Gastrocnemius medialis (tissue), 4 donors: ENCODE measurements at regions not wholly inside any gene's neighbourhood (a gene's known extent, or its start where the extent isn't known, plus 50 kb on each side); places are given as distances from the start of the nearest gene placed in this dataset.

Experiments used
- POLR2A ChIP-seq, 2 donors: fragments of 450-650 bp; IDR thresholded peaks; one replicate each; pipeline ENCODE4 v1.6.1; 2017; ENCODE audit warnings: antibody characterized with exemption in 2 of 2, mild to moderate bottlenecking in 2 of 2, moderate library complexity in 2 of 2
- TF ChIP-seq, protein P1 (sequence below), 5 experiments: fragments of 450-650 bp in 3 of 5; fragments of 200-600 bp in 2 of 5; sonication (generic) in 2 of 5; IDR thresholded peaks in 4 of 5; conservative IDR thresholded peaks in 1 of 5; 1 replicate in 4 of 5; 2 replicates in 1 of 5; pipeline ENCODE4 v1.5.1; 2016 to 2019; ENCODE audit warnings: antibody characterized with exemption in 5 of 5, mild to moderate bottlenecking in 3 of 5, moderate library complexity in 3 of 5

- TF ChIP-seq, protein P1, sequence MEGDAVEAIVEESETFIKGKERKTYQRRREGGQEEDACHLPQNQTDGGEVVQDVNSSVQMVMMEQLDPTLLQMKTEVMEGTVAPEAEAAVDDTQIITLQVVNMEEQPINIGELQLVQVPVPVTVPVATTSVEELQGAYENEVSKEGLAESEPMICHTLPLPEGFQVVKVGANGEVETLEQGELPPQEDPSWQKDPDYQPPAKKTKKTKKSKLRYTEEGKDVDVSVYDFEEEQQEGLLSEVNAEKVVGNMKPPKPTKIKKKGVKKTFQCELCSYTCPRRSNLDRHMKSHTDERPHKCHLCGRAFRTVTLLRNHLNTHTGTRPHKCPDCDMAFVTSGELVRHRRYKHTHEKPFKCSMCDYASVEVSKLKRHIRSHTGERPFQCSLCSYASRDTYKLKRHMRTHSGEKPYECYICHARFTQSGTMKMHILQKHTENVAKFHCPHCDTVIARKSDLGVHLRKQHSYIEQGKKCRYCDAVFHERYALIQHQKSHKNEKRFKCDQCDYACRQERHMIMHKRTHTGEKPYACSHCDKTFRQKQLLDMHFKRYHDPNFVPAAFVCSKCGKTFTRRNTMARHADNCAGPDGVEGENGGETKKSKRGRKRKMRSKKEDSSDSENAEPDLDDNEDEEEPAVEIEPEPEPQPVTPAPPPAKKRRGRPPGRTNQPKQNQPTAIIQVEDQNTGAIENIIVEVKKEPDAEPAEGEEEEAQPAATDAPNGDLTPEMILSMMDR (IDR thresholded peaks at IDR 0.05 in 4 of 5, conservative IDR thresholded peaks at IDR 0.05 in 1 of 5) = no peak
- no peak for TF ChIP-seq POLR2A (IDR thresholded peaks at IDR 0.05)
These were observed 241.1 kb upstream of the KLF3 start for GRCh38 chr4:38422850-38423249.
